NCI-H146 (cell line): ENCODE measurements at regions not wholly inside any gene's neighbourhood (a gene's known extent, or its start where the extent isn't known, plus 50 kb on each side); places are given as distances from the start of the nearest gene placed in this dataset.

Source experiments
- DNase-seq: peaks from one replicate; lab custom pipeline; 2025; lab: John Stamatoyannopoulos, UW

DNA sequence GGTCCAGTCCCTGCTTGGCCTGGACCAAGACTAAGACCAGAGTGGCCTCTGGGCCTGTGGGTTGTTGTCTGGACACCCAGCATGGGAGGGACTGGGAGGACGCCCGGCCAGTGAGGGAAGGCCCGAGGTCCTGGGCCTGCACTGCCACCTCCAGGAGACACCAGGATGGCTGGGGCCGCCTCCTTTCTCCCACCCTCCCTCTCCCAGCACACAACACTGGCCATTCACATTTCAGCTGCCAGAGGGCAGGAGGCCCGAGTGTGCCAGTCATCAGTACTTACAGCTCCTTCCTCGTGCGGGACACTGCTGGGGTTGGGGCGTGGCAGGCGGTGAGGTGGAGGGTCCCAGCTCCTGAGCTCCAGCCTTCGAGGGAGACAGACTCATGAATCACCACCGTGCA, 133.5 kb downstream of the ASB1 start:
- DNase-seq = no peak

DNA sequence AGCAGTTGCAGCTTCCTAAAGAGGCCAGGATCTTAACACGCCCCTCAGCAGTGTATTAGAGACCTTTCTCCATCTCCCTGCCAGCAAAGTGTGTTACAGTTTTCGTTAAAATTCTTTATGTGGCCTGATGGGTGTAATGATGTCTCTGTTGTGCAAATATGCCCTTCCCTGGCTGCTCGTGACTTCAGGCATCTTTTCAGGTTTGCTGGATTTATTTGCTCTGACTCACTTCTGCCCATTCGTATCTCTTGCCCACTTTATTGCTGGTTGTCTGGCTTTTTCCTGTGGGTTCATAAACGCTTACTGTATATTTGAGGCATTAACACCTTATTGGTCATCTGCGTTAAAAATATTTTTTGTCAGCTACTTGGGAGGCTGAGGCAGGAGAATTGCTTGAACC, 134.5 kb downstream of the ASB1 start:
- DNase-seq = no peak

DNA sequence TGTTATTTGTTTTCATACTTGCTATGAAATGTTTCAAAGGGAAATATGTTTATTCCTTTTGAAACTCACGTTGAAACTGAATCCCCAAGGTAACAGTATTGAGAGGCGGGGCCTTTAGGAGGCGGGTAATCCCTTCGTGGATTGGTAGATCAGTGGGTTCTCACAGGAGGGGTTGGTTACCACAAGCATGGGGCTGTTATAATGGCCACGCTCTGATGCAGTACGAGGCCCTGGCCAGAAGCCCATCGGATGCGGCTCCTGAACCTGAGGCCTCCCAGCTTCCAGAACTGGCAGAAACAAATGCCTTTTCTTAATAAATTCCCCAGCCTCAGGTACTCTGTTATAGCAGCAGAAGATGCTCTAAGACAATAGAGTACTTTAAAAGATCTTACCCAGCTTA, 135.7 kb downstream of the ASB1 start:
- DNase-seq = no peak

DNA sequence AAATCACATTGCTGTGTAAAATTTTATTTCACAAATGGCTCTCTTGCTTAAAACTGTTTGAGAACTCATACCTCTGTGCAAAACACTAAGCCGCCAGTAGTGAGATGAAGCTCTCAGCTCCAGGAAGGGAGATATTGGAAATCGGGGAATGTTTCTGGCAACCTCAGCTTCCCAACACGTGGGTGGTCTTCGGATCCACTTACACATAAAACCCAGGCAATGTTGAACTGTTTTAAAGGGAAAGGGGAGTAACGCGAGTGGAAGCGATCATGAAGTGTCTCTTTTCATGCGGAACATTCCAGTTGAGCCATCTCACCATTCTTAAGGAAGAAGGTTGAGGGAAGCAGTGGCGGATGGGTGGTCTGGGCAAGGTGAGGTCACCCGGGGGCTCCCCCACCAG, 136.8 kb downstream of the ASB1 start:
- no peak for DNase-seq

DNA sequence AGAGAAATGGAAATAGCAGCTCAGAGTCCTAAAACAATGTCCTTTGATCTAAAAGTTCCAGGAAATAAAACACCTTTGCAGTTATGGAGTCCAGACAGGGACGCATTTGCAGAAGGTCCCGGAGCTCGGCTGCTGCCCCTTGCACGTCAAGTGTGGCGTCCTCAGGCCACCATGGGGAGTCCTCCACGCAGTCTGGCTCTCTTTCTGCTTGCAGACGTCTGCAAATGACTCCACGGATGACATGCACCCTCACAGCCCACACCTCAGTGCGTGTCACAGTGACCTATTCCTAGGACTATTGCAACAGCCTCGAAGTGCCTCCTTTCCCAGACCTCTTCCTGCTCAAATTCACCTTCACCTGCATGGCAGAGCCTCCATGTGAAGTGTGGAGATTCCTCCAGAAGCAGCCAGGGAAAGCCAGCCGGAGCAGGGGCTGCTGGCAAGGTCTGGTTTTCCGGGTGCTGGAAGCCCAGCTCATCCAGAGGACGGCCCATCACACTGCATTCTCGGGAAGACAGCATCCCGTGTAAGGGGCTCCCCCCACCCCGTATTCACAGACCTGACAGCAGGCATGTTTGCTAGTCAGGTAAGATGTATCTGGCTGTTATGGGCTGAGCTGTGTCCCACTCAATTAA, 137.7 kb downstream of the ASB1 start:
- no peak for DNase-seq

DNA sequence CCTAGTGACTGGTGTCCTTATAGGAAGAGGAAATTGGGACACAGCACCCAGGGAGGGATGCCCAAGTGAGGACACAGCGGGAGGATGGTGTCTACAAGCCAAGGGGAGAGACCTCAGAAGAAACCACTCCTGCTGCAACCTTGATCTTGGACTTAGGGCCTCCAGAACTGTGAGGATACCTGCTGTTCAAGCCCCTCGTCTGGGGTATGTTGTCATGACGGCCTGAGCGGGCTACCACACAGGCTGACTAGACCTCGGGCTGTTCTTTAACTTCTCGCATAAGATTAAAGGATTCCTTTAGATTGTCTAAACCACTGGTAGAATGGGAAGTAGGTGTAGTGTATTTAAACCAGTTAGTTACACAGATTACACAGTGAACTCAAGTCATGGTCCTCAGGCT, 138.3 kb downstream of the ASB1 start:
- no peak for DNase-seq

DNA sequence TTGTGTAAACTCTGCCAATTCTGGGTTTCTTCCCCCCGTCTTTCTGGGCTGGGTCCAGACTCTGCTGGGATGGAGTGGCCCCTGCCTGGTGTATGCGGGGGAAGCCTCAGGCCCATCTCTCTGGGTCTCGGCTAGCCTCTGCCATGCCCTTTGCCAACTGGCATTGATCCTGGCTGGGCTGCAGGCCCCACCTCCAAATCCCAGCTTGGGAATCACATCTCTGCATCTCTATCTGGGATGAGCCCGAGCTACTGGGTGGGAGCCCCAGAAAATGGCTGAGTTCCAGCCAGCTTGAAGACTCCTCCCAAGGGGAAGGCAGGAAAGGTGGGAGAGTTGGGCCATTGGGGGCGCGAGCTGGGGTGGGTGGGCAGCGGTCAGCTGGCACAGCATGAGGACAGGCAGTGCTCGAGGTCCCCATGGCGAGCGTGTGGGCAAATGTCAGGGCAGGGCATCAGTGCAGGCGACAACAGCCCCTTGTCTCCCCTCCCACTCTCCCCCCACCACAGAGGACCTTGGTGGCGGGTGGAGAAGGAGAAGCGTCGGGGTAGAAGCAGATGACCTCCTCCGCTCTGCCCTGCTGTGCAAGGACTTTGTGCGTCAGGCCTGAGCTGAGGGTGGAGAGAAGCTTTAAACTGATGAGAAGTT, 139.4 kb downstream of the ASB1 start:
- no peak for DNase-seq

DNA sequence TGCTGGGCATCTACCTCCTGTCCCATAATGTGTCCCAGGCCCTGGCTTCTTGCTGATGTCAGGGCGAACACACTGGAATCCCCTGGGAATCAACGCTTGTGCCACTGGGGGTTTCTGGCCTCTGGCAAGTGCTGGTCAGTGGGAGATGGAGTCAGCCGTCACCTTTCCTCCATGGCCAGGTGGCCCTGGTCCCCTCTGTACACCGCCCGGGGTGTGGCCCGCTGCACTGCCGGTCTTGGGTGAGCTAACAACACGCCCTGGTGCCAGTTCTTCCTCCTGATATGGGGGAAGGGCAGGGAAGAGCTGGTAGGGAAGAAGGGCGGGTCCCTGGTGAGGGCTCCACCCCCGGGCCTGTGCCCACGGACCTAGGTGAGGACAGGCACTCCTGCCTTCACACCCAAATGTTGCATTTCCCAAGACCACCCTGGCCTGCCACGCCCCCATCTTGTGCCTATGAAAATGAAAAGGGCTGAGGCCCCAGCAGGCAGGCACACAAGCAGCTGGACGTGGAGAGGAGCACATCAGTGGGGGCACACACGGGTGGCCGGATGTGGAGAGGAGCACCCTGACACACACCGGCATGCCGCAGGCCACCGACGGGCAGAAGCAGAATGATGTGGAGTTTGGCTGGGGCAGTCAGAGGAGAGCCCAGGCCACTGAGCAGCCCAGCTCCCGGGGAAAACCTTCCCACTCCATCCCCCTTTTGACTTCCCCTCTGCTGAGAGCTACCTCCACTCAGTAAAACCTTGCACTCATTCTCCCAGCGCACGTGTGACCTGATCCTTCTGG, 140.5 kb downstream of the ASB1 start:
- DNase-seq = no peak

DNA sequence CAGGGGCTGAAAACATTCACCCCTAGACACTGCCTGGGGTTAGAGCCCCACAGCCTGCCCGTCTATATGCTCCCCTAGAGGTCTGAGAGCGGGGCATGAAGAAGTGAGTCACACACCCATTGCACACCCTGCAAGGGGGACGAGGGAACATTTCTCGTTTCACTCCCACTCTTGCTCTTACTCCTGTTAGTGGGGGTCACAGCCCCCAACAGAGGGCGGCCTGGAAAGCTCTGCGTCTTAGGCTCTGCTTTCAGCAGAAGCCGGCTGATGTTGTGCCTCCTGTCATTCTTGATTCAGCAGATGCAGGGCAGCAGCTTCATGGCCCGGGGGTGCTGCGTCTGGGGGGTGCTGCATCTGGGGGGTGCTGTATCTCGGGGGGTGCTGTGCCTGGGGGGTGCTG, 141.3 kb downstream of the ASB1 start:
- no peak for DNase-seq

DNA sequence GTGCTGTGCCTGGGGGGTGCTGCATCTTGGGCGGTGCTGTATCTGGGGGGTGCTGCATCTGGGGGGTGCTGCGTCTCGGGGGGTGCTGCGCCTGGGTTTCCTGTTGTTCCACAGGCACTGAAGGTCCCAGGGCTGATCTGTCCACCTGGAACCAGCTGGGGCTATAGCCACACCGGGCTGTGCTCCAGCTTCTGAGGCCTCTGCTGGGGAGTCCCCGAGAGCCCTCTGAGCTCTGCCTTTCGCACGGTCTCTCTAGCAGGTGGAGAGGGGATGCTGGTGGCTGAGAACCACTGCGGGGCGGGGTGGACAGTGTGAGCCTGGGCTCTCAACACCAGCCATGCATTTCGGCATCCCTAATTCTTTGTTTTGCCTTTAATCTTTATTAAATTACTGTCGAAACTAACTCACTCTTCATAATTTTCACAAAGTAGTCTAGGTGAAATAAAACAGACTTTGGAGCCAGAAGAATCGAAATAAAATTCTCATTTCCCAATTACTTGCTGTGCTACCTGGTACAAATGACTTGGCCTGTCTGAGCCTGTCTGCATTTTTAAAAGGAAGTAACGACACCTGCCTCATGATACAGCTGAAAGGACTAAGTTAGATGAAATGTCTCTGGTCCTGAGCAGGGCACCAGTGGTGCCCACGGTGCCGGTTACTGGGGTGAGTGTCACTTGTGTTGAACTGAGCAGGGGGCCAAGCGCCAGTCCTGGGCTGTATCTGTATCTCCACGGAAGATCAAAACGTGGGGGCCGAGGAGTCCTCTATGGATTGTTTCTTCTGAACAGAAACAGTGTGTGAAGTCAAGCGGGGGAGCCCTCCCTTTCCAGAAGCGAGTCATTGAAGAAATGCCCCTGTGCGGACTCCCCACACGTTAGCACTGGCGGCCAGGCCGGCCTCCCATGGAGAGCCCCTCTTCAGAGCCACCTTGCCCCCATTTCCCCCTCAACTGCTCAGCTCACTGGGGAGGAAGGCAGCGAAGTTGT, 142.0 kb downstream of the ASB1 start:
- DNase-seq = no peak

DNA sequence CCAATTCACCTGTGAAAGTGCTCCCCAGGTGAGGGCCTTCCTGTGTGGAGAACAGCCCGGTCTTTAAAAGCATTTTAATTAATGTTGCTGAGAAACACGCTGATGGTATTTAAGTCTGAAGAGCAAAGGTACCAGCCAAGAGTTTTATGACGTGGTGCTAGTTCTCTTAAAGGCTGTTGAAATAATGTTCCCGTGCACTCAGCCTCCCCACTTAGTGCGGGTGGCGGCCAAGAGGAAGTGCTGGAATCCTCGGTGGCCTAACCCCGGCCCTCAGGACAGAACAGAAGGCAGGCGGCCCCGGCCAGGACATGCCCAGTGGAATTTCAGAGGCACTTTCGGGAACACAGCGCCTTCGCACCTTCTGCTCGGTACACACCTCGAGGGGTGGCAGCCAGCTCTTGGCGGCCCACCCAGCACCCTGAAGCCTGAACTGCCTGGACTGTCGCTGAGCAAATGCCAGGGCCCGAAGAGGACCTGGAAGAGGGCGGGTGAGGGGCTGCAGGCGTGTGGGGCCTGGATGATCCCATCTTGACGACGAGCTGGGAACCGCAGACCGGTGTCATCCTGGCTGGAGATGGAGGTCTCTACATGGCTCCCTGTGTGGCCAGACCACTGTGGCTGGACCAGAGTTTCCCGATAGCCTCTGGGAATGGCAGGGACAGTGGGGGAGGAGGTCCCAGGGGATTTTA, 142.9 kb downstream of the ASB1 start:
- no peak for DNase-seq

DNA sequence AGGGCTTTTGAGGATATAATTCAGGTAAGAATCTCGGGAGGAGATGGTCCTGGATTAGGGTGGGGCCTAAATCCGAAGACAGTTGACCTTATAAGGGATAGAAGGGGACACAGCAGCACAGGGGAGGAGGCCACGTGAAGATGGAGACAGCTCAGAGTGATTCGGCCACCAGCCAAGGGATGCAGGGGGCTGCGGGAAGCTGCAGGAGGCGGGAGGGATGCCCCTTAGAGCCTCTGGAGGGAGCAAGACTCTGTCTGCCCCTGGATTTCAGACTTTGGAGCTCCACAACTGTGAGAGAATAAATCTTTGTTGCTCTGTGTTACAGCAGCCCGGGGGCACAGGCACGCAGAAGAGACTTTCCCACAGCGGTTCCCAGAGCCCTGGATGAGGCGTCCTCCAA, 143.7 kb downstream of the ASB1 start:
- DNase-seq = no peak

DNA sequence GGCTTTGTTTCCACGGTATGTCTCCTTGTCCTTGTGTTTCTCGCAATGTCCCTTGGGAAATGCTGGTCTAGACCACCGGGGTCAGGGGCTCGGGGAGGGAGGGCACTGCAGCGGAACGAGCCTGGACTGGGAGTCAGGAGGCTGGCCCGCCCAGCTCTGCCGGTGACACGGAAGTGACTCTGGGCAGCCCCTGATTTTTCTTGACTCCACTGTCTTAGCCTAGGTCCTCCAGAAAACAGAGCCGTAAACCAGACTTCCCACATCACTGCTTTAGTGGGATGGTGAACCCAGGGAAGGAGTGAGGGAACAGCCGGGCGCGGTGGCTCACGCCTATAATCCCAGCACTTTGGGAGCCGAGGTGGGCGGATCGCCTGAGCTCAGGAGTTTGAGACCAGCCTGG, 144.2 kb downstream of the ASB1 start:
- DNase-seq = no peak

DNA sequence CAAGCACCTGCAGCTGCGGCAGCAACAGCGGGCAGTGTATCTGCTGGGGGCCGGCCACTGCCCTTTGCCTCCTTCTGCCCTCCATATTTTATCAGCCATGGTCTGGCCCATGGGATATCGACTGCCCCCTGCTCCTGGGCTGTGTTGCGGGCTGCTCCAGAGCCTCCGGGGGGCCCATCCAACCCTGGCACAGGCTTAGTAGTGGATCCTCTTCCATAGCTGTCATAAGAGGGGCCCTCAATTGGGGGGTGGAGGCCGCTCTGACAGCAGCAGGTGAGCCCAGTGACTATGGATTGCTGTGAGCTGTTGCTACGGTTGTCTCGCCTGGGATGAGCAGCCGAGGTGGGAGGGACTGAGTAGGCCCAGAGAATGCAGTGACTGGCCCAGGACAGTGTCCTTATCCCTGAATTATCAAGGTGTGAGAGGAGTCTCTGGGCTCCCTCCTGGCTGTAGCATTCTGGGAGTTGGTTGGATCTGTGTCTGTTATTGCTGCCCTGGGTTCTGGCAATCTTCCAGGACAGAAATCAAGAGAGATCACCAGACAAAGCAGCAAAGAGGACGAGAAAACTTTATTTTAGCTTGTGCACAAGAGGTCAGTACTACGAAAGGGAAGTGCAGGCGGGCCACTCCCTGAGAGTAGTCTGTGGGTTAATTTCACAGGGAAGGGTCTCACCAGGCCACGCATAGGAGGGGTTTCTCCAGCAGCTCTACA, 145.1 kb downstream of the ASB1 start:
- no peak for DNase-seq

DNA sequence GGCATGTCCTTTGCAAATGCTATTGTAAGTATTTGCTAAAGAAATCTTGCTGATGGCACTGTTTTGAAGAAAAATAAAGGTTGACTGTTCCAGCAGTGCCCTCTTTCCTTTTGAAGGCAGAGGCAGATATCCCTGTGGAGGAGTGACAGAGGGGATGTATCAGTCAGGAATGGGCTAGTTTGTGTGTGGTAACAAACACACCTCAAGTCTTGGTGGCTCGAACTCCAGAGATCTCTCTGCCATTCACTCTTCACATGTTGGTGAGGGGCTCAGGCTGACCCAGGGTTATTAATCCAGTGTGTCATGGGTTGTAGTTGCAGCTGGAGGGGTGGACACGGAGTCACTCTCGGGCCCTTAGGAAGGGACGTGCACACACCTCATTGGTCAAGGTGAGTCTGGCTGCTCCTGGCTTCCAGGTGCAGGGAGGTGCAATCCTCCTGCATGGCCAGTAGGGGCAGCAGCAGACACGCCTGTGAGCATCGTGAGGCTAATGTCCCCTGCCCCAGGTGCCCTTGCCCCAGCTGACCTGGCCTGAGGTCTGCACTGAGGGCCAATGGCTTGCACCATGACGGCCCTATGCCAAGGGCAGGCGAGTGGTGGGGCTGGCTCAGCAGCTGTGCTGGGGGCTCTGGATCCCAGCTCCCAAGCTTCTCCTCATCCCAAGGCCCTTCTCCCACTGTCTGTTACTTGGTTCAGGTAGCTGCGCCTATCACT, 146.5 kb downstream of the ASB1 start:
- peak; percentile 20 for DNase-seq

DNA sequence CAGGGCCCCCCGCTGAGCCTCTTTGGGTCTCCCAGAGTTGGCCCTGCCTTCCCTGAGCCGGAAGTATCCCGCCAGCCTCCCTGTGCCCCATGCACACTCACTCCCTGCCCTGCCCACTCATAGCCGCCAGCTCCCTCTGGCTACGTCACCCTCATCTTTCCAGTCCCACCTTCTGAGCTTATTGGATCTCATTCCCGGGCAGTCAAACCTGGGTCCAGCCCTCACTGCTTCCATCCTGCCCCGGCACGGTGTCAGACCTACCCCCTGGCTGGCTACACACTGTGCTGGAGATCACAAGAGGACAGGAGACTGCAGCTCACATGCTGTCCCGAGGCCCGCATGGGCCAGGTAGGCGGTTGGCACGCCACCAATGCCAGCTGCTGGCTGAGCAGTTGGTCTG, 147.2 kb downstream of the ASB1 start:
- peak; percentile 9 for DNase-seq

DNA sequence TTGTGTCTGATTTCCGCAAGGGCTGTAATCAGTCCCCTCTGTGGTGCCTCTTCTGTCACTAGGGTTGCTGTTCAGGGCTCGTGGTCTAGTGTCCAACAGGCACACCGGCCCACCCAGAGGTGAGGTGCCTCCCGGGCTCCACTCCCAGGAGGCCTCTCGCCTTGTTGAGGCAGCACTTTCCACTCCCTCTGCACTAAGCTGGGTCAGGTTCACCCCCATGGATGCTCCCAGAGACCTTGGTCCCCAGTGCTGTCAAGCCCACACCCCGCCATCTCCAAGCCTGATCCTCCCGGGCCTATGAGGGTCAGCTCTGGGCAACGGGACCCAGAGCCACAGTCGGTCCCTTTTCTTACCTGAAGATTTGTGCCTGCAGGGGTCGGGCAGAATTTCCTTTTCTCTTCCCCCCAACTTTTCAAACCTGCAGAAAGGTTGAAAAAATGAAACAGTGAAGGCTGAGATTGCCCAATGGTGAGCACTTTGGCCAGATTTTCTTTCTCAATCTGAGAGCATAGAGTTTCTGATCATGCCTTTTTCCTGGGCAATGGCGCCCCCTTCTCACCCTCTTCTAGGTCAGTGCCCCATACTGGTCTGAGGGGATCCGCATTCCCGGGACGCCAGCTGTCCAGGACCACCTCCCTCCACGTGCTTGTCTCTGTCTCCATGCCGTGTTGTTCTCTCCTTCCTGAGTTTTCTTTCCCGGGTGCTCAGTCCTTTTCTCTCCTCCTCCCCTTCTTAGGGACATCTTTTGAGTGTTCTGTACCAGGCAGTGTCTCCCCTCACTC, 148.0 kb downstream of the ASB1 start:
- no peak for DNase-seq

DNA sequence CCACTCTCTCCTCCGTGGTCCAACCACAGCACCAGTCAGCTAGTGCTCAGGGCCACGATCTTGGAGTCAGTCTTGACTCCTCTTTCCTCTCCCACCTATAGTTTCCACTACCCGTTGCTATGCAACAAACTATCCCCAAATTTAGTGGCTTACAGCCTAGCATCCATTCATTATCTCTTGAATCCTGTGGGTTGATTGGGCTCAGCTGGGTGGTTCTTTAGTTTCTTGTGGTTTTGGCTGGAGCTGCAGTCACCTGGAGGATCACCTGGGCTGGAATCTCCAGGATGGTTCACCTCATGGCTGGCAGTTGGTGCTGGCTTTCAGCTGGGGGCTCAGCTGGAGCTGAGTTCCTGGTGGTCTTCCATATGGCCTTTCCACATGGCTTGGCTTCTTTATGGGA, 149.9 kb downstream of the ASB1 start:
- no peak for DNase-seq

DNA sequence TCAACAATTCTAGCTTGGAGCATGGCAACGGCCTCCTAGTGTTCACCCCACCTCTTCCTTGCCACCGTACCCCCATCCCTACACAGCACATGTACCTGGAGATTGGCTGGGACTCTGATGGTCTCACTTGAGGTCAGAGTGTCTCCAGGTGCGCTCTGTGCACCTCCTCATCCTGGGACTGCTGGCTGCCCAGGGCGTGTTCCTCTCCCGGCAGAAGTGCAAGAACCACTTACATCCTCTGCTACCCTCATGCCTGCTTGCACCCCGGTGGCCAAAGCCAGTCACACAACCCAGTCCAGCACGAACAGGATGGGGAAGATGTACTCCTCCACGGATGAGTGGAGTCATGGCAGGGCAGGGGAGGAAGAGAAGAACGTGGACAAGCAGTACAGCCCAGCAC, 151.5 kb downstream of the ASB1 start:
- DNase-seq = no peak

DNA sequence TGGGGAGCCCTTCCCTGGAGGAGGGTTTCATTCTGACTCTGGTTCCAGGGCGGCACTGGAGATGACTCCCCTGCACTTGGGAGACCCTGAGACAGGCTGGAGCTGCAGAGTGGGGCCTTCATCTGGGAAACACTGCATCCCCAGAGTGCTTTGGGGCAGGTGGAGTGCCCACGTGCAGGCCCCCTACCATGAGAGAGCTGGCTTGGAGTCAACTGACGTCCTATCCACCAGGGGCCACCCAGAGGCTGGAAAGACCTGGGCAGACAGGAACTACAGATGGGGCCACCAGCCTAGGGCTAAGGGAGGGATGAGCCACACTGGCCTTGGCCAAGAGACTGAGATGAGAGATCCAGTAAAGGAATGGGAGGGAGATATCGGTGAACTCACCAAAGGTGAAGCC, 153.8 kb downstream of the ASB1 start:
- no peak for DNase-seq
